ENCODE measurements at regions not wholly inside any gene's neighbourhood (a gene's known extent, or its start where the extent isn't known, plus 50 kb on each side); places are given as distances from the start of the nearest gene placed in this dataset.
"Not testable (repeated sequence)": the region's sequence is repeated elsewhere in the genome, so short reads cannot be mapped to it uniquely, and the experiment has no call there.

DNA sequence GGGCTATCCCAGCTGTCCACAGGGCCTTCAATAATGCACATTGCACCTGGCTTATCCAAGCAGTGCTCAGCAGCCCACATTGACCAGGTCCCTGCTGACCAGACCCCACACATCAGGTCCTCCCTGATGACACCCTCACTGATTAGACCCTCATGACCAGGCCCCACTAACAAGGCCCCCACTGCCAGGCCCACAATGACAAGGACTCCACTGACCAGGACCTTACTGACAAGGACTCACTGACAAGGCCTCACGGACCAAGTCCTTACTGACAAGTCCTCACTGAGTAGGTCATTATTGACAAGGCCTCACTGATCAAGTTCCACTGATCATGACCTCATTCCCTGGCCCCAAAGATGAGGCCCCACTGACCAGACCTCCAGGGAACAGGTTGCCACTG is 3837.8 kb upstream of the OR11H1 start:
- DNase-seq, result peak; percentile 8

DNA sequence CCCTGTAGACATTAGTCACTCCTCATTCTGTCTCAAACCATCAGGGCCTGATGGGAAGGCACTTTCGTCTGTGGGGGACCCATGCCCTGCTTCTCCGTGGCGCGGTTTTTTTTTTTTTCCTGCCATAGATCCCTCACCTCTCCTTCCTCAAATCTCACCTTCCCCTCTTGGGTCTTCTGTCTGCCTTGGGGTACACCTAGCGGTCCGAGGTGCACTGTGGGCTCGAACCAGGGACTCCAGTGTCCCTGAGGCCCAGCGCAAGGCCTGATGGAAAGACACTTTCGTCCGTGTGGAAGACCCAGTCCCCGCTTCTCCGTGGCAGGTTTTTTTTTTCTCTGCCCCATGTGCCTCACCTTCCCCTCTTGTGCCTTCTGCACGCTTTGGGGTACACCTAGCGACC is 3824.4 kb upstream of the OR11H1 start:
- DNase-seq, result not testable (repeated sequence)

GRCh38 chr22:11706826-11707225 is 3821.2 kb upstream of the OR11H1 start:
- not testable (repeated sequence) for DNase-seq
